ENCODE measurements at regions not wholly inside any gene's neighbourhood (a gene's known extent, or its start where the extent isn't known, plus 50 kb on each side); places are given as distances from the start of the nearest gene placed in this dataset.

GRCh38 chr13:22945321-22946226 is 235.2 kb upstream of the SGCG start:
- TF ChIP-seq CTCF (conservative IDR thresholded peaks at IDR 0.05; ENCODE audit: low read depth, low read length) (no peak), EZH2 (IDR thresholded peaks at IDR 0.05; ENCODE audit: low read length, unreplicated experiment) (no peak)
